ENCODE measurements at regions not wholly inside any gene's neighbourhood (a gene's known extent, or its start where the extent isn't known, plus 50 kb on each side); places are given as distances from the start of the nearest gene placed in this dataset.
"Not testable (repeated sequence)": the region's sequence is repeated elsewhere in the genome, so short reads cannot be mapped to it uniquely, and the experiment has no call there.

GRCh38 chr2:77768508-77768907, 246.3 kb upstream of the LRRTM4 start:
- Histone ChIP-seq H3K27me3 (ENCODE audit: control insufficient read depth, insufficient read depth, low read length) (no peaks in the 10 kb centered on the region), H3K9ac (ENCODE audit: low read length in 3 of 3) (no peak overlapping the region), H3K4me3 (ENCODE audit: low read length in 3 of 3) (no peak overlapping the region), H3K9me3 (ENCODE audit: control insufficient read depth in 2 of 3, insufficient read depth in 1 of 3, low read length in 3 of 3) (no peaks in the 10 kb centered on the region), H3K4me1 (ENCODE audit: control insufficient read depth in 2 of 3, insufficient read depth in 2 of 3, low read depth in 1 of 3, low read length in 3 of 3) (no peaks in the 10 kb centered on the region), H3K27ac (ENCODE audit: low read depth in 2 of 2, low read length in 2 of 2) (no peak overlapping the region), H3K36me3 (ENCODE audit: control insufficient read depth in 2 of 3, insufficient read depth in 3 of 3, low read length in 3 of 3) (no peaks in the 10 kb centered on the region)
- FAIRE-seq: no peak
- DNase-seq: no peak
- intact Hi-C loops (cut with DNase I): no loop called here
- TF ChIP-seq CTCF (IDR thresholded peaks at IDR 0.05; ENCODE audit: borderline replicate concordance, extremely low read depth, insufficient read depth): no peak

- H3K4me1 ChIP-seq (ENCODE audit: control insufficient read depth in 2 of 3, insufficient read depth in 2 of 3, low read depth in 1 of 3, low read length in 3 of 3): no peaks in the 10 kb centered on the region
- H3K4me3 ChIP-seq (ENCODE audit: low read length in 3 of 3): no peak overlapping the region
- no peak for DNase-seq
- TF ChIP-seq CTCF (IDR thresholded peaks at IDR 0.05; ENCODE audit: borderline replicate concordance, extremely low read depth, insufficient read depth): no peak
- H3K36me3 ChIP-seq (ENCODE audit: control insufficient read depth in 2 of 3, insufficient read depth in 3 of 3, low read length in 3 of 3): no peaks in the 10 kb centered on the region
- no peaks in the 10 kb centered on the region for H3K9me3 ChIP-seq (ENCODE audit: control insufficient read depth in 2 of 3, insufficient read depth in 1 of 3, low read length in 3 of 3)
- FAIRE-seq: no peak
- H3K27ac ChIP-seq (ENCODE audit: low read depth in 2 of 2, low read length in 2 of 2): no peak overlapping the region
- no peak overlapping the region for H3K9ac ChIP-seq (ENCODE audit: low read length in 3 of 3)
- intact Hi-C loops (cut with DNase I): no loop called here
- H3K27me3 ChIP-seq (ENCODE audit: control insufficient read depth, insufficient read depth, low read length): no peaks in the 10 kb centered on the region
Measured at GRCh38 chr2:77778917-77779316, 256.7 kb upstream of the LRRTM4 start.

GRCh38 chr2:77793500-77793899, 271.3 kb upstream of the LRRTM4 start:
- H3K36me3 ChIP-seq (ENCODE audit: control insufficient read depth in 2 of 3, insufficient read depth in 3 of 3, low read length in 3 of 3); H3K27me3 ChIP-seq (ENCODE audit: control insufficient read depth, insufficient read depth, low read length); DNase-seq; H3K4me1 ChIP-seq (ENCODE audit: control insufficient read depth in 2 of 3, insufficient read depth in 2 of 3, low read depth in 1 of 3, low read length in 3 of 3); H3K9ac ChIP-seq (ENCODE audit: low read length in 3 of 3); H3K4me3 ChIP-seq (ENCODE audit: low read length in 3 of 3); H3K27ac ChIP-seq (ENCODE audit: low read depth in 2 of 2, low read length in 2 of 2); intact Hi-C loops (cut with DNase I); H3K9me3 ChIP-seq (ENCODE audit: control insufficient read depth in 2 of 3, insufficient read depth in 1 of 3, low read length in 3 of 3): not testable (repeated sequence)
- FAIRE-seq: peak; percentile 82

GRCh38 chr2:77796397-77796796, 274.2 kb upstream of the LRRTM4 start:
- Histone ChIP-seq H3K4me1 (ENCODE audit: control insufficient read depth in 2 of 3, insufficient read depth in 2 of 3, low read depth in 1 of 3, low read length in 3 of 3) (no peaks in the 10 kb centered on the region), H3K4me3 (ENCODE audit: low read length in 3 of 3) (no peak overlapping the region), H3K9ac (ENCODE audit: low read length in 3 of 3) (no peak overlapping the region), H3K27me3 (ENCODE audit: control insufficient read depth, insufficient read depth, low read length) (no peaks in the 10 kb centered on the region), H3K27ac (ENCODE audit: low read depth in 2 of 2, low read length in 2 of 2) (no peak overlapping the region), H3K9me3 (ENCODE audit: control insufficient read depth in 2 of 3, insufficient read depth in 1 of 3, low read length in 3 of 3) (no peaks in the 10 kb centered on the region), H3K36me3 (ENCODE audit: control insufficient read depth in 2 of 3, insufficient read depth in 3 of 3, low read length in 3 of 3) (no peaks in the 10 kb centered on the region)
- TF ChIP-seq CTCF (IDR thresholded peaks at IDR 0.05; ENCODE audit: borderline replicate concordance, extremely low read depth, insufficient read depth): no peak
- no peak for FAIRE-seq
- intact Hi-C loops (cut with DNase I): no loop called here
- peak in 1 of 5 donors; percentile 4 for DNase-seq

All from kidney (tissue), 13 donors.